GM13976 (cell line): ENCODE measurements at regions not wholly inside any gene's neighbourhood (a gene's known extent, or its start where the extent isn't known, plus 50 kb on each side); places are given as distances from the start of the nearest gene placed in this dataset.
"Not testable (repeated sequence)": the region's sequence is repeated elsewhere in the genome, so short reads cannot be mapped to it uniquely, and the experiment has no call there.

Source experiments
- DNase-seq: peaks from one replicate; pipeline ENCODE4 v3.0.0; 2012; ENCODE audit warnings: low spot score
- CTCF ChIP-seq: IDR thresholded peaks from 2 replicates; pipeline ENCODE4 v1.5.1; 2012; ENCODE audit warnings: borderline replicate concordance, mild to moderate bottlenecking; ENCODE audit not compliant: insufficient read depth; ENCODE audit errors: extremely low read depth, missing control alignments, control extremely low read depth
- in situ Hi-C: fragments of 300-500 bp; cut with MboI; formaldehyde crosslinking; loops from one replicate; pipeline ENCODE4 v1.12.0; 2022; ENCODE audit warnings: low sequenced_read_pairs, mixed read lengths, inconsistent platforms; ENCODE audit not compliant: unreplicated experiment

DNA sequence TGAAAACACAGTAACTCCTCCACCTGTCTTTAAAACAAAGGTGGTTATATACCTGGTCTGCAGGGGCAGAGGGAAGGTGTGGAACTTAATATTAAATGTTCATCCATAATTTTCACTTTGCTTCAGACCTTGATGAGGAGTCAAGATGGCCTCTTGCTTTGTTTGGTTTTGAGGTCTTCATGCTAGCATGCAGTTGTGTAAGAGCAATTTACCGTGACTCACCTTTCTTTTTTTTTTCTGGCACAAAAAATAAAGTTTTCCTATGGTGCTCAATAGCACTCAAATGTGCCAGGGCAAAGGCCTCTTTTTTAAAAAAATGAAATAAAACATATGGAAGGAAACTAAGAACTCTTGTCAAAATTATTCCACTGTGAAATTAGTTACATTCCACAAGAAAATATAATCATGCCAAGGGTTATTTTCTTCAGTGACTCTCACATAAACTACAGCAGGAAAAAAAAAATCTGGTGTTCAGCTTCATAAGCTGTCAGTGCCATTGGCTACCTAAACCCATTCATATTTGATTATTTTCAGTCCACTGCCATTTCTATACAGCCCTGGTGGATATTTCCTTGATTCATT is 128.2 kb downstream of the SLC7A11 start:
- in situ Hi-C loops = no loop called here
- no peak for DNase-seq
- TF ChIP-seq CTCF = no peak

DNA sequence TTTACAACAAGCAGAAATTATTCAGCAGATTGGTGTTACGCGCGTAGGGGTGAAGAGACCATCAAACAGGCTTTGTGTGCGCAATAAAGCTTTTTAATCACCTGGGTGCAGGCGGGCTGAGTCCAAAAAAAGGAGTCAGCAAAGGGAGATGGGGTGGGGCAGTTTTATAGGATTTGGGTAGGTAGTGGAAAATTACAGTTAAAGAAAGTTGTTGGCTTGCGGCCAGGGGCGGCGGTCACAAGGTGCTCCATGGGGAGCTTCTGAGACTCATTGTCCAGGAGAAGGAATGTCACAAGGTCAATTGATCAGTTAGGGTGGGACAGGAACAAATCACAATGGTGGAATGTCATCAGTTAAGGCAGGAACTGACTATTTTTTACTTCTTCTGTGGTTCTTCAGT is 129.3 kb downstream of the SLC7A11 start:
- DNase-seq, in situ Hi-C loops: not testable (repeated sequence)

DNA sequence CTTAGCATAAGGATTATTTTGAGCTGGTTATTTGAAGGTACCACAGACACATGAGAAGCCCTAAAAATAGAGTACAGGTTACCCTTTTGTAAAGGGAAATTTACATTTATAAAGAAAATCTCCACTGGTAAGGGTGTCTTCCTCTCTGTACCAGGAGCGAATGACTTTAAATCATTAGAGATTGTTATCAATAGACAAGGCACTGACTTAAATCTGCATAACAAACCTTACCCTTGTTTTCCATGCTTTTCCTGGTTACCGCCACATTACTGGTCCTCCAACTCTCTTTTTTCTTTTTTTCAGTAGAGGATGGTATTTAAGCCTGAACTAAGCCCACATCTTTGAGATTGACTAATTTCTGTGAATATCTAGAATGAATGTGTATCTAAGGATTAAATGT is 129.8 kb downstream of the SLC7A11 start:
- in situ Hi-C loops = no loop called here
- TF ChIP-seq CTCF = no peak
- no peak for DNase-seq

DNA sequence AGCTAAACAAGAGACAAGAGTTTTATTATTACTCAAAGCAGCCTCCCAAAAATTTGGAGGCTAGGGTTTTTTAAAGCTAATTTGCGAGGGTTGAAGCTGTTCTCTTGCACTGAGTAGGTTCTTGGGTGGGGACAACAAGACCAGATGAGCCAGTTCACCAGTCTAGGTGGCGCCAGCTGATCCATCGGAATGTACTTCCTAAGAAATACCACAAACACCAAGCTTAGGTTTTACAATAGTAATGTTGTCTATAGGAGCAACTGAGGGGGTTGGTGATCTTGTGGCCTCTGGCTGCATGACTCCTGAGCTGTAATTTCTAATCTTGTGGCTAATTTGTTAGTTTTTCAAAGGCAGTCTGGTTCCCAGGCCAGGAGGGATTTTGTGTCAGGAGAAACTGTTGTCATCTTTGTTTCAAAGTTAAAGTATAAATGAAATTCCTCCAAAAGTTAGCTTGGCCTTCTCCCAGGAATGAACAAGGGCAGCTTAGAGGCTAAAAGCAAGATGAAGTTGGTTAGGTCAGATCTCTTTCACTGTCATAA is 130.6 kb downstream of the SLC7A11 start:
- no peak for TF ChIP-seq CTCF
- DNase-seq = no peak
- in situ Hi-C loops = no loop called here

- no peak for DNase-seq
- in situ Hi-C loops = no loop called here
- TF ChIP-seq CTCF = no peak
Measured at GRCh38 chr4:138110815-138111214, 131.3 kb downstream of the SLC7A11 start.

- no peak for TF ChIP-seq CTCF
- no peak for DNase-seq
- in situ Hi-C loops = no loop called here
Measured at GRCh38 chr4:138107023-138107422, 135.1 kb downstream of the SLC7A11 start.

- no peak for TF ChIP-seq CTCF
- in situ Hi-C loops = no loop called here
- DNase-seq = no peak
Measured at GRCh38 chr4:138105331-138105730, 136.8 kb downstream of the SLC7A11 start.
